ENCODE measurements at regions not wholly inside any gene's neighbourhood (a gene's known extent, or its start where the extent isn't known, plus 50 kb on each side); places are given as distances from the start of the nearest gene placed in this dataset.

- Histone ChIP-seq H2BK120ac (replicated peaks; ENCODE audit: low read depth, low read length) (no peak overlapping the region), H3K4ac (replicated peaks; ENCODE audit: insufficient read length, low read depth, low read length) (no peak overlapping the region), H3K18ac (ENCODE audit: extremely low read depth, low read length) (no peak overlapping the region), H2BK5ac (ENCODE audit: low read depth, low read length) (no peak overlapping the region), H3K4me1 (replicated peaks in 1 of 4; ENCODE audit: control insufficient read depth in 3 of 4, insufficient read depth in 4 of 4, low read length in 3 of 4) (no peaks in the 10 kb centered on the region), H3K79me2 (ENCODE audit: control insufficient read depth in 1 of 2, insufficient read depth in 2 of 2, low read length in 2 of 2) (no peaks in the 10 kb centered on the region), H2BK12ac (ENCODE audit: low read depth, low read length) (no peak overlapping the region), H3K27ac (ENCODE audit: low read depth, low read length) (no peak overlapping the region), H3K36me3 (ENCODE audit: control insufficient read depth in 2 of 4, insufficient read depth in 4 of 4, low read length in 3 of 4) (no peaks in the 10 kb centered on the region), H3K23ac (ENCODE audit: insufficient read length) (no peak overlapping the region), H3K9me3 (ENCODE audit: insufficient read depth in 2 of 2, low read depth in 1 of 2, low read length in 1 of 2) (no peaks in the 10 kb centered on the region), H3K4me3 (ENCODE audit: extremely low read depth in 1 of 4, insufficient read depth in 2 of 4, low read depth in 3 of 4, low read length in 4 of 4) (no peak overlapping the region), H2BK20ac (ENCODE audit: low read length) (no peak overlapping the region), H4K5ac (ENCODE audit: insufficient read length, low read depth, low read length) (no peak overlapping the region), H4K8ac (ENCODE audit: extremely low read depth, insufficient read depth, low read length) (no peak overlapping the region), H2AK5ac (ENCODE audit: low read depth, low read length) (no peak overlapping the region), H4K20me1 (replicated peaks in 1 of 2; ENCODE audit: control insufficient read depth in 1 of 2, insufficient read depth in 2 of 2, low read length in 2 of 2) (no peaks in the 10 kb centered on the region), H3K9ac (replicated peaks in 1 of 4; ENCODE audit: extremely low read depth in 1 of 4, low read depth in 3 of 4, low read length in 3 of 4) (no peak overlapping the region), H2BK15ac (ENCODE audit: low read length) (no peak overlapping the region), H4K91ac (replicated peaks; ENCODE audit: insufficient read length, low read length) (no peak overlapping the region), H2AFZ (ENCODE audit: low read length) (no peak overlapping the region), H3K79me1 (ENCODE audit: low read depth, low read length) (no peaks in the 10 kb centered on the region), H3K56ac (replicated peaks; ENCODE audit: insufficient read length, low read depth, low read length) (no peak overlapping the region), H3K27me3 (replicated peaks in 1 of 4; ENCODE audit: control insufficient read depth in 3 of 4, extremely low read depth in 1 of 4, insufficient read depth in 3 of 4, low read length in 3 of 4) (no peaks in the 10 kb centered on the region), H3K23me2 (ENCODE audit: low read depth, low read length) (no peaks in the 10 kb centered on the region; the same call in 1 of the 2 replicates), H3K14ac (ENCODE audit: insufficient read length) (no peak overlapping the region), H3K4me2 (ENCODE audit: insufficient read depth in 1 of 2, low read depth in 2 of 2, low read length in 2 of 2) (no peak overlapping the region)
- no peak for DNase-seq (ENCODE audit: low read depth in 1 of 2, low spot score in 2 of 2)
- CTCF ChIA-PET (ENCODE audit: partially characterized antibody) = no interaction called here
- WGBS, 2 experiments (ENCODE audit: extremely low coverage in 1 of 2, insufficient coverage in 1 of 2, insufficient read length in 1 of 2, insufficient replicate concordance in 2 of 2, low coverage in 1 of 2, low lambda C conversion rate in 2 of 2, missing lambda C conversion rate in 1 of 2) = 87% methylated on average over 3 of the region's 3 CpGs; no CpG with 5 or more reads in 1 of the 2 experiments
- POLR2A ChIA-PET (ENCODE audit: partially characterized antibody) = no interaction called here
- no peak for FAIRE-seq
- TF ChIP-seq NANOG (IDR thresholded peaks at IDR 0.05; ENCODE audit: insufficient read depth, low read depth, low read length, poor library complexity, severe bottlenecking) (no peak), CREB1 (IDR thresholded peaks at IDR 0.05) (no peak), RBBP5 (IDR thresholded peaks at IDR 0.05; ENCODE audit: borderline replicate concordance, low read depth, low read length) (no peak), CBX8 (IDR thresholded peaks at IDR 0.05; ENCODE audit: borderline replicate concordance, low read depth, low read length) (no peak), SP1 (IDR thresholded peaks at IDR 0.05; ENCODE audit: low read depth, low read length) (no peak), HDAC6 (IDR thresholded peaks at IDR 0.05; ENCODE audit: low read depth, low read length) (no peak), BCL11A (IDR thresholded peaks at IDR 0.05; ENCODE audit: low read depth in 2 of 2, low read length in 2 of 2) (no peak), SIRT6 (IDR thresholded peaks at IDR 0.05; ENCODE audit: low read length) (no peak), SAP30 (IDR thresholded peaks at IDR 0.05; ENCODE audit: insufficient read depth, insufficient replicate concordance, low read length) (no peak), ZNF274 (IDR thresholded peaks at IDR 0.05; ENCODE audit: borderline replicate concordance, extremely low read depth, low read length) (no peak), KDM4A (IDR thresholded peaks at IDR 0.05; ENCODE audit: low read depth, low read length, severe bottlenecking) (no peak), CTCF (IDR thresholded peaks at IDR 0.05; ENCODE audit: control extremely low read depth in 1 of 3, insufficient read depth in 1 of 3, low read depth in 1 of 3, low read length in 3 of 3) (no peak), SUZ12 (IDR thresholded peaks at IDR 0.05; ENCODE audit: low read length) (no peak)
These were observed 202.3 kb upstream of the ZNF32 start for GRCh38 chr10:43851030-43851429.

Data from H1 (cell line).